Loucy (cell line): ENCODE measurements at regions not wholly inside any gene's neighbourhood (a gene's known extent, or its start where the extent isn't known, plus 50 kb on each side); places are given as distances from the start of the nearest gene placed in this dataset.

Experiments
- H2AFZ ChIP-seq: fragments of 200-600 bp; sonication (generic); 2 replicates; pipeline ENCODE4 v1.6.0; 2016; ENCODE audit warnings: antibody characterized with exemption, mild to moderate bottlenecking, low read length, moderate library complexity
- H3F3A ChIP-seq: fragments of 200-600 bp; 2 replicates; pipeline ENCODE4 v1.6.0; 2016; ENCODE audit warnings: antibody characterized with exemption, low read depth, mild to moderate bottlenecking
- H3K27me3 ChIP-seq: fragments of 200-600 bp; sonication (generic); 2 replicates; pipeline ENCODE4 v1.6.1; 2014; ENCODE audit warnings: low read length, mild to moderate bottlenecking; ENCODE audit not compliant: insufficient read depth, poor library complexity, severe bottlenecking
- H3K36me3 ChIP-seq: fragments of 200-600 bp; sonication (generic); 2 replicates; pipeline ENCODE4 v1.6.1; 2016; ENCODE audit warnings: low read length; ENCODE audit not compliant: insufficient read depth
- H3K4me1 ChIP-seq: fragments of 200-600 bp; sonication (generic); 2 replicates; pipeline ENCODE4 v1.5.1; 2014; ENCODE audit warnings: low read length, mild to moderate bottlenecking; ENCODE audit not compliant: insufficient read depth, poor library complexity, severe bottlenecking
- H3K4me2 ChIP-seq: fragments of 200-600 bp; sonication (generic); 2 replicates; pipeline ENCODE4 v1.6.0; 2014; ENCODE audit warnings: antibody characterized with exemption, low read length, low read depth, mild to moderate bottlenecking; ENCODE audit not compliant: poor library complexity, severe bottlenecking
- H3K4me3 ChIP-seq: fragments of 200-600 bp; sonication (generic); 2 replicates; pipeline ENCODE4 v1.5.1; 2014; ENCODE audit warnings: low read length, mild to moderate bottlenecking, mixed read lengths; ENCODE audit not compliant: poor library complexity, severe bottlenecking
- H3K79me2 ChIP-seq: fragments of 200-600 bp; sonication (generic); 2 replicates; pipeline ENCODE4 v1.6.1; 2014; ENCODE audit warnings: low read length; ENCODE audit not compliant: insufficient read depth
- H3K9ac ChIP-seq: fragments of 200-600 bp; sonication (generic); 2 replicates; pipeline ENCODE4 v1.6.0; 2014; ENCODE audit warnings: mild to moderate bottlenecking, low read depth, low read length, moderate library complexity; ENCODE audit not compliant: poor library complexity, severe bottlenecking
- H3K9me2 ChIP-seq: fragments of 200-600 bp; sonication (generic); replicated peaks from 2 replicates; pipeline ENCODE4 v1.6.1; 2016; ENCODE audit warnings: low read depth, low read length, mixed read lengths
- H3K9me3 ChIP-seq: fragments of 200-600 bp; sonication (generic); 2 replicates; pipeline ENCODE4 v1.6.1; 2014; ENCODE audit warnings: mild to moderate bottlenecking, antibody characterized with exemption, low read length, low read depth; ENCODE audit not compliant: insufficient read depth
- H4K20me1 ChIP-seq: fragments of 200-600 bp; sonication (generic); 2 replicates; pipeline ENCODE4 v1.6.0; 2014; ENCODE audit warnings: antibody characterized with exemption, low read length, mild to moderate bottlenecking; ENCODE audit not compliant: insufficient read depth, poor library complexity, severe bottlenecking
- EZH2phosphoT487 ChIP-seq: fragments of 200-600 bp; IDR thresholded peaks from 2 replicates; pipeline ENCODE4 v1.6.1; 2018; ENCODE audit warnings: antibody characterized with exemption, mild to moderate bottlenecking, moderate library complexity, borderline replicate concordance
- TF ChIP-seq, protein P1 (sequence below): fragments of 200-600 bp; sonication (generic); conservative IDR thresholded peaks from 2 replicates; pipeline ENCODE4 v1.5.1; 2014; ENCODE audit warnings: mild to moderate bottlenecking, antibody characterized with exemption, low read length

DNA sequence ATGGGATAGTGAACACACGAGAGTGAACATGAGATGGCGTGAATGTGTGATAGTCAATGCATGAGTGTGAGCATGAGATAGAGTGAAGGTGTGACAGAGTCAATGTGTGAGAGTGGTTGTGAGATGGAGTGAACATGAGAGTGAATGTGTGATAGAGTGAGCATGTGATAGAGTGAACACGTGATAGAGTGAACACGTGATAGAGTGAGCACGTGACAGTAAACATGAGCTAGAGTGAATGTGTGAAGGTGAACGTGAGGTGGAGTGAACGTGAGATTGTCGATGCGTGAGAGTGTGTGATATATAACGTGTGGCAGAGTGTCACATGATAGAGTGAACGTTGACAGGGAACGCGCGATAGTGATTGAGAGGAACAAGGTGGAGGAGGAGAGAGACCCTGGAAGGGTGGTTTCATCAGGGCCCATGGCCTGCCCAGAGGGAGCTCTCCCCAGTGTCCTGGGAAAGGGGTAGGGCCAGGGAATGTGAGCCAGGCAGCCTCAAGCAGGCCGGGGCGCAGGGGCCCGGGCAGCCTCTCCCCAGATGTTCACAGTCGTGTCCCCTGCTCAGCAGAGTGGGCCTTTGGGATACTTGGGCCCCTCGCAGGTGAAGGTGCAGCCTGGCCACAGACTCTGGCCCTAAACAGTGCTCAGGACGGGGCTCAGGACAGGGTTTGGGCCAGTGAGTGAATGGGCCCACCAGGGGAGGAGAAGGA is 516.9 kb downstream of the EIPR1 start:
- no peak overlapping the region for H3K4me3 ChIP-seq
- H3K9ac ChIP-seq = no peak overlapping the region
- TF ChIP-seq, protein P1, sequence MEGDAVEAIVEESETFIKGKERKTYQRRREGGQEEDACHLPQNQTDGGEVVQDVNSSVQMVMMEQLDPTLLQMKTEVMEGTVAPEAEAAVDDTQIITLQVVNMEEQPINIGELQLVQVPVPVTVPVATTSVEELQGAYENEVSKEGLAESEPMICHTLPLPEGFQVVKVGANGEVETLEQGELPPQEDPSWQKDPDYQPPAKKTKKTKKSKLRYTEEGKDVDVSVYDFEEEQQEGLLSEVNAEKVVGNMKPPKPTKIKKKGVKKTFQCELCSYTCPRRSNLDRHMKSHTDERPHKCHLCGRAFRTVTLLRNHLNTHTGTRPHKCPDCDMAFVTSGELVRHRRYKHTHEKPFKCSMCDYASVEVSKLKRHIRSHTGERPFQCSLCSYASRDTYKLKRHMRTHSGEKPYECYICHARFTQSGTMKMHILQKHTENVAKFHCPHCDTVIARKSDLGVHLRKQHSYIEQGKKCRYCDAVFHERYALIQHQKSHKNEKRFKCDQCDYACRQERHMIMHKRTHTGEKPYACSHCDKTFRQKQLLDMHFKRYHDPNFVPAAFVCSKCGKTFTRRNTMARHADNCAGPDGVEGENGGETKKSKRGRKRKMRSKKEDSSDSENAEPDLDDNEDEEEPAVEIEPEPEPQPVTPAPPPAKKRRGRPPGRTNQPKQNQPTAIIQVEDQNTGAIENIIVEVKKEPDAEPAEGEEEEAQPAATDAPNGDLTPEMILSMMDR = no peak
- TF ChIP-seq EZH2phosphoT487 = no peak
- H3K4me2 ChIP-seq = no peak overlapping the region
- no peaks in the 10 kb centered on the region for H4K20me1 ChIP-seq
- no peaks in the 10 kb centered on the region for H3K36me3 ChIP-seq
- H2AFZ ChIP-seq = no peak overlapping the region
- no peaks in the 10 kb centered on the region for H3F3A ChIP-seq
- H3K27me3 ChIP-seq = no peaks in the 10 kb centered on the region
- H3K4me1 ChIP-seq = no peaks in the 10 kb centered on the region
- H3K79me2 ChIP-seq = no peaks in the 10 kb centered on the region
- H3K9me2 ChIP-seq = no peaks in the 10 kb centered on the region
- no peaks in the 10 kb centered on the region for H3K9me3 ChIP-seq

- no peaks in the 10 kb centered on the region for H3K9me2 ChIP-seq
- no peak overlapping the region for H3K9ac ChIP-seq
- no peaks in the 10 kb centered on the region for H3K36me3 ChIP-seq
- H2AFZ ChIP-seq = no peak overlapping the region
- no peak overlapping the region for H3K4me2 ChIP-seq
- no peaks in the 10 kb centered on the region for H3K79me2 ChIP-seq
- no peaks in the 10 kb centered on the region for H3K4me1 ChIP-seq
- H4K20me1 ChIP-seq = no peaks in the 10 kb centered on the region
- no peaks in the 10 kb centered on the region for H3K27me3 ChIP-seq
- no peak overlapping the region for H3K4me3 ChIP-seq
- H3F3A ChIP-seq = no peaks in the 10 kb centered on the region
- no peak for TF ChIP-seq EZH2phosphoT487
- TF ChIP-seq, protein P1 = no peak
- no peaks in the 10 kb centered on the region for H3K9me3 ChIP-seq
Observed at GRCh38 chr2:2859732-2860131, 517.9 kb downstream of the EIPR1 start.

- H3K27me3 ChIP-seq = no peaks in the 10 kb centered on the region
- H3K9me2 ChIP-seq = no peaks in the 10 kb centered on the region
- no peaks in the 10 kb centered on the region for H3K4me1 ChIP-seq
- no peaks in the 10 kb centered on the region for H3K36me3 ChIP-seq
- H3K9me3 ChIP-seq = no peaks in the 10 kb centered on the region
- no peaks in the 10 kb centered on the region for H3K79me2 ChIP-seq
- no peaks in the 10 kb centered on the region for H3F3A ChIP-seq
- H3K4me3 ChIP-seq = no peak overlapping the region
- no peak for TF ChIP-seq EZH2phosphoT487
- TF ChIP-seq, protein P1 = no peak
- no peak overlapping the region for H2AFZ ChIP-seq
- H3K9ac ChIP-seq = no peak overlapping the region
- no peak overlapping the region for H3K4me2 ChIP-seq
- H4K20me1 ChIP-seq = no peaks in the 10 kb centered on the region
Observed at GRCh38 chr2:2859164-2859563, 518.5 kb downstream of the EIPR1 start.
